DND-41 (cell line): ENCODE measurements at regions not wholly inside any gene's neighbourhood (a gene's known extent, or its start where the extent isn't known, plus 50 kb on each side); places are given as distances from the start of the nearest gene placed in this dataset.

Experiments
- ATAC-seq: fragments of 200-7000 bp; cut with Tn5 transposase; 3 replicates; pipeline ENCODE4 v1.9.1; 2021; ENCODE audit warnings: low read depth; ENCODE audit not compliant: insufficient read depth
- DNase-seq: peaks from one replicate; pipeline ENCODE4 v3.0.0-alpha.2; 2020
- H2AFZ ChIP-seq: 2 replicates; pipeline ENCODE4 v1.6.0; 2012; ENCODE audit warnings: low read depth, low read length
- H3K27ac ChIP-seq: 2 replicates; pipeline ENCODE4 v1.5.1; 2012; ENCODE audit warnings: low read length, inconsistent platforms
- H3K27me3 ChIP-seq: fragments of 200-600 bp; sonication (generic); 2 replicates; pipeline ENCODE4 v1.6.0; 2012; ENCODE audit warnings: low read length, mild to moderate bottlenecking, inconsistent platforms; ENCODE audit not compliant: insufficient read depth, poor library complexity
- H3K36me3 ChIP-seq: 2 replicates; pipeline ENCODE4 v1.5.1; 2012; ENCODE audit warnings: low read length, inconsistent platforms; ENCODE audit not compliant: insufficient read depth
- H3K4me1 ChIP-seq: 2 replicates; pipeline ENCODE4 v1.5.1; 2012; ENCODE audit warnings: mild to moderate bottlenecking, low read length; ENCODE audit not compliant: insufficient read depth
- H3K4me2 ChIP-seq: 2 replicates; pipeline ENCODE4 v1.6.0; 2012; ENCODE audit warnings: mild to moderate bottlenecking, moderate library complexity, low read length, inconsistent platforms; ENCODE audit not compliant: insufficient read depth
- H3K4me3 ChIP-seq, 2 experiments: fragments of 200-600 bp in 1 of 2; shearing (Covaris generic) in 1 of 2; 2 replicates each; pipeline ENCODE4 v1.5.1; 2012 to 2016; ENCODE audit warnings: inconsistent platforms in 2 of 2, low read length in 2 of 2, mild to moderate bottlenecking in 2 of 2, low read depth in 1 of 2, moderate library complexity in 1 of 2
- H3K79me2 ChIP-seq: 2 replicates; pipeline ENCODE4 v1.6.0; 2012; ENCODE audit warnings: low read length, inconsistent platforms; ENCODE audit not compliant: insufficient read depth
- H3K9ac ChIP-seq: 2 replicates; pipeline ENCODE4 v1.6.0; 2012; ENCODE audit warnings: low read depth, mild to moderate bottlenecking, inconsistent platforms, low read length, moderate library complexity
- H3K9me3 ChIP-seq: 2 replicates; pipeline ENCODE4 v1.5.1; 2012; ENCODE audit warnings: low read length, moderate library complexity, mild to moderate bottlenecking, inconsistent platforms; ENCODE audit not compliant: insufficient read depth, severe bottlenecking
- H4K20me1 ChIP-seq: 2 replicates; pipeline ENCODE4 v1.6.0; 2012; ENCODE audit warnings: low read length; ENCODE audit not compliant: insufficient read depth
- EZH2 ChIP-seq: IDR thresholded peaks from 3 replicates; pipeline ENCODE4 v1.6.1; 2012; ENCODE audit warnings: borderline replicate concordance, low read depth, mild to moderate bottlenecking, moderate library complexity, low read length, inconsistent platforms; ENCODE audit not compliant: severe bottlenecking
- TF ChIP-seq, protein P1 (sequence below): IDR thresholded peaks from 2 replicates; pipeline ENCODE4 v1.5.1; 2012; ENCODE audit warnings: borderline replicate concordance, low read length, moderate library complexity, mild to moderate bottlenecking; ENCODE audit not compliant: poor library complexity, severe bottlenecking; ENCODE audit errors: extremely low read depth

DNA sequence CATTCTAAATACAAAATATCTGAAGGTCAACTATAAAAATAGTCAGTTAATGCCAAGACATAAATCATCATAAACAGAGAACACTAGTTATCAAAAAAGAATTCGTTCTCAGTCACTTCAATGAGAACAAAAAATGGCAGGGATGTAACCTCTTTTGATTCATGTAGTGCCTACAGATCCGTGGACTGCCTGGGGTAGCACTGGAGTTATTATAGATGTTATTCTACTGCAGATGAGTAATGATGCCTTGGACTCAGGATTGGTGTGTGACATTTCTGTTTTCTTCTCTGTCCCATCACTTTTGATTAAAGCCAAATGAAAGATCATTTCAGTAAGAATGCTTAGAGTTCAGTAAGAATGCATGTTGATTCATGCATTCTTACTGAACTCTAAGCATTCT, 440.4 kb downstream of the FAM133A start:
- Histone ChIP-seq H3K9me3 (no peaks in the 10 kb centered on the region), H3K27ac (no peak overlapping the region), H3K4me2 (no peak overlapping the region), H3K79me2 (no peaks in the 10 kb centered on the region), H3K4me3 (no peak overlapping the region), H3K27me3 (no peaks in the 10 kb centered on the region), H4K20me1 (no peaks in the 10 kb centered on the region), H2AFZ (no peak overlapping the region), H3K4me1 (no peaks in the 10 kb centered on the region), H3K9ac (no peak overlapping the region), H3K36me3 (no peaks in the 10 kb centered on the region)
- no peak for DNase-seq
- ATAC-seq: no peak
- TF ChIP-seq, protein P1, sequence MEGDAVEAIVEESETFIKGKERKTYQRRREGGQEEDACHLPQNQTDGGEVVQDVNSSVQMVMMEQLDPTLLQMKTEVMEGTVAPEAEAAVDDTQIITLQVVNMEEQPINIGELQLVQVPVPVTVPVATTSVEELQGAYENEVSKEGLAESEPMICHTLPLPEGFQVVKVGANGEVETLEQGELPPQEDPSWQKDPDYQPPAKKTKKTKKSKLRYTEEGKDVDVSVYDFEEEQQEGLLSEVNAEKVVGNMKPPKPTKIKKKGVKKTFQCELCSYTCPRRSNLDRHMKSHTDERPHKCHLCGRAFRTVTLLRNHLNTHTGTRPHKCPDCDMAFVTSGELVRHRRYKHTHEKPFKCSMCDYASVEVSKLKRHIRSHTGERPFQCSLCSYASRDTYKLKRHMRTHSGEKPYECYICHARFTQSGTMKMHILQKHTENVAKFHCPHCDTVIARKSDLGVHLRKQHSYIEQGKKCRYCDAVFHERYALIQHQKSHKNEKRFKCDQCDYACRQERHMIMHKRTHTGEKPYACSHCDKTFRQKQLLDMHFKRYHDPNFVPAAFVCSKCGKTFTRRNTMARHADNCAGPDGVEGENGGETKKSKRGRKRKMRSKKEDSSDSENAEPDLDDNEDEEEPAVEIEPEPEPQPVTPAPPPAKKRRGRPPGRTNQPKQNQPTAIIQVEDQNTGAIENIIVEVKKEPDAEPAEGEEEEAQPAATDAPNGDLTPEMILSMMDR: no peak
- TF ChIP-seq EZH2: no peak

DNA sequence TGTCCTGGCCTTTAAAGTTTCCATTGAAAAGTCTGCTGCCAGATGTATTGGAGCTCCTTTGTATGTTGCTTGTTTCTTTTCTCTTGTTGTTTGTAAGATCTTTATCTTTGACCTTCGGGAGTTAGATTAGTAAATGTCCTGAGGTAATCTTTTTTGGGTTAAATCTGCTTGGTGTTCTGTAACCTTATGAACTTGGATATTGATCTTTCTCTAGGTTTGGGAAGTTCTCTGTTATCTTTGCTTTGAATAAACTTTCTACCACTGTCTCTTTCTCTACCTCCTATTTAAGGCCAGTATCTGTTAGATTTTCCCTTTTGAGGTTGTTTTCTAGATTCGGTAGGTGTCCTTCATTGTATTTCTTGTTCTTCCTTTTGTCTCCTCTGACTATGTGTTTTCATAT, 447.8 kb downstream of the FAM133A start:
- H3K27ac ChIP-seq: no peak overlapping the region
- H3K27me3 ChIP-seq: no peaks in the 10 kb centered on the region
- no peaks in the 10 kb centered on the region for H3K4me1 ChIP-seq
- H3K79me2 ChIP-seq: no peaks in the 10 kb centered on the region
- no peak for TF ChIP-seq EZH2
- TF ChIP-seq, protein P1: no peak
- no peak overlapping the region for H3K4me2 ChIP-seq
- no peak overlapping the region for H3K9ac ChIP-seq
- ATAC-seq: no peak
- no peak for DNase-seq
- no peak overlapping the region for H2AFZ ChIP-seq
- no peaks in the 10 kb centered on the region for H3K36me3 ChIP-seq
- H3K4me3 ChIP-seq: no peak overlapping the region
- no peaks in the 10 kb centered on the region for H3K9me3 ChIP-seq
- H4K20me1 ChIP-seq: no peaks in the 10 kb centered on the region

DNA sequence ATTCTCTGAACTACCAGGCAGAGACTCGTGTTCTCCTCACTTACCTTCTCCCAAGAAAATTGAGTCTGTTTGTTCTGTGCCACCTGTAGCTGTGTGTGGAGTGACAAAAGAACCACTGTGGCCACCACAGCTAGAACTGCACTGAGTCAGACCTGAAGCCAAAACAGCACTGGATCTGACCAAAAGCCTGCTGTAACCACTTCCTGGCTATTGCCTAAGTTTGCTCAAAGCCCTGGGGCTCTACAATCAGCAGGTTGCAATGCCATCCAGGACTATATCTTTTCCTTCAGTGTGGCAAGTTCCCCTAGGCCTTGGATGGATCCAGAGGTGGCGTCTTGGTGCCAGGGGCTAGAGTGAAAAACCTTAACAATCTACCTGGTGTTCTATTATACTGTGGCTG, 449.1 kb downstream of the FAM133A start:
- no peak overlapping the region for H3K27ac ChIP-seq
- ATAC-seq (no peak), DNase-seq (no peak)
- no peaks in the 10 kb centered on the region for H3K27me3 ChIP-seq
- no peak overlapping the region for H3K9ac ChIP-seq
- no peak overlapping the region for H3K4me3 ChIP-seq
- H4K20me1 ChIP-seq: no peaks in the 10 kb centered on the region
- TF ChIP-seq, protein P1: no peak
- no peak for TF ChIP-seq EZH2
- no peaks in the 10 kb centered on the region for H3K36me3 ChIP-seq
- no peaks in the 10 kb centered on the region for H3K9me3 ChIP-seq
- no peaks in the 10 kb centered on the region for H3K79me2 ChIP-seq
- H2AFZ ChIP-seq: no peak overlapping the region
- H3K4me1 ChIP-seq: no peaks in the 10 kb centered on the region
- no peak overlapping the region for H3K4me2 ChIP-seq

DNA sequence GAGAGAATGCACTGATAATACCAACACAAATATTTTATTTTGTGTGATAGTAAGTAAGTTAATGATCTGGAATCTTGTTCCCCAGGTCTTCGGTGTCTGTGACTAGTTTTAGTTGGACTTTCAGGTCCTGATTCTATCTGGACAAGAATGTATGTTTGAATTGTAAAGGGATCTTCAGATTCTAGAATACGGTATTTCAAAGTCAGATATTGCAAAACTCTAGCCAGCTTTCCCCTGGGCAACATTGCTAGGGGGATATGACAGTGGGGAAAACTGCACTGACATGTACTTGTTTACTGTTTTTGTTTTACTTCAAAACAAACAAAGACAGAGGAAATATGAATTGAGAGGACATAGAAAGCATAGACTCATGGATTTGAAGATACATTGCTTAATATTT, 489.0 kb downstream of the FAM133A start:
- Histone ChIP-seq H3K4me3 (no peak overlapping the region), H3K36me3 (no peaks in the 10 kb centered on the region), H3K27me3 (no peaks in the 10 kb centered on the region), H2AFZ (no peak overlapping the region), H3K4me2 (no peak overlapping the region), H4K20me1 (no peaks in the 10 kb centered on the region), H3K9ac (no peak overlapping the region), H3K4me1 (no peaks in the 10 kb centered on the region), H3K79me2 (no peaks in the 10 kb centered on the region), H3K27ac (no peak overlapping the region), H3K9me3 (no peaks in the 10 kb centered on the region)
- TF ChIP-seq, protein P1: no peak
- TF ChIP-seq EZH2: no peak
- no peak for DNase-seq
- no peak for ATAC-seq
